Right lung (tissue), 2 donors: ENCODE measurements at regions not wholly inside any gene's neighbourhood (a gene's known extent, or its start where the extent isn't known, plus 50 kb on each side); places are given as distances from the start of the nearest gene placed in this dataset.

Experiments
- DNase-seq, 2 donors: peaks; one replicate each; pipeline ENCODE4 v3.0.0-alpha.2; 2013

GRCh38 chr10:62550173-62550572, 176.0 kb downstream of the ZNF365 start:
- DNase-seq, result no peak

GRCh38 chr10:62554632-62555199, 180.5 kb downstream of the ZNF365 start:
- DNase-seq, result no peak

GRCh38 chr10:62559481-62560200, 185.5 kb downstream of the ZNF365 start:
- no peak for DNase-seq

GRCh38 chr10:62560201-62560819, 186.1 kb downstream of the ZNF365 start:
- DNase-seq, result no peak

- no peak for DNase-seq
These were observed 187.0 kb downstream of the ZNF365 start for GRCh38 chr10:62561151-62561550.

- no peak for DNase-seq
These were observed 187.9 kb downstream of the ZNF365 start for GRCh38 chr10:62562101-62562500.

- no peak for DNase-seq
These were observed 188.6 kb downstream of the ZNF365 start for GRCh38 chr10:62562795-62563194.

GRCh38 chr10:62573929-62574328, 199.8 kb downstream of the ZNF365 start:
- DNase-seq, result no peak

- no peak for DNase-seq
These were observed 202.9 kb downstream of the ZNF365 start for GRCh38 chr10:62577076-62577475.

- DNase-seq, result no peak
These were observed 203.6 kb downstream of the ZNF365 start for GRCh38 chr10:62577666-62578291.

- no peak for DNase-seq
These were observed 204.1 kb downstream of the ZNF365 start for GRCh38 chr10:62578301-62578700.

GRCh38 chr10:62578916-62579315, 204.7 kb downstream of the ZNF365 start:
- no peak for DNase-seq

GRCh38 chr10:62580396-62580795, 206.2 kb downstream of the ZNF365 start:
- DNase-seq, result no peak

GRCh38 chr10:62581351-62581750, 207.2 kb downstream of the ZNF365 start:
- DNase-seq, result no peak

GRCh38 chr10:62582101-62582705, 208.0 kb downstream of the ZNF365 start:
- no peak for DNase-seq

GRCh38 chr10:62582804-62583208, 208.6 kb downstream of the ZNF365 start:
- DNase-seq, result peak; percentile 25 to 37

GRCh38 chr10:62583876-62584615, 209.9 kb downstream of the ZNF365 start:
- DNase-seq, result no peak

- no peak for DNase-seq
These were observed 210.6 kb downstream of the ZNF365 start for GRCh38 chr10:62584731-62585130.

- DNase-seq, result no peak
These were observed 211.1 kb downstream of the ZNF365 start for GRCh38 chr10:62585211-62585775.

GRCh38 chr10:62587011-62587410, 212.8 kb downstream of the ZNF365 start:
- no peak for DNase-seq

- DNase-seq, result no peak
These were observed 213.9 kb downstream of the ZNF365 start for GRCh38 chr10:62588116-62588515.
